CD14-positive monocyte (primary cell): ENCODE measurements at regions not wholly inside any gene's neighbourhood (a gene's known extent, or its start where the extent isn't known, plus 50 kb on each side); places are given as distances from the start of the nearest gene placed in this dataset.

Experiments used
- DNase-seq, 3 donors: peaks; one replicate each; pipeline ENCODE4 v3.0.0-alpha.2; 2011 to 2022
- H2AFZ ChIP-seq: 2 replicates; pipeline ENCODE4 v1.6.0; 2012; ENCODE audit warnings: mild to moderate bottlenecking, low read depth, low read length, inconsistent platforms; ENCODE audit not compliant: insufficient read depth, poor library complexity, severe bottlenecking
- H3K27ac ChIP-seq, 2 donors: 1 replicate in 1 of 2; 2 replicates in 1 of 2; pipeline ENCODE4 v1.5.1; 2012 to 2013; ENCODE audit warnings: low read length in 2 of 2, control low read depth in 1 of 2, inconsistent platforms in 1 of 2, low read depth in 1 of 2, mild to moderate bottlenecking in 1 of 2
- H3K27me3 ChIP-seq, 2 donors: one replicate each; pipeline versions ENCODE4 v1.6.0 to v1.6.1; 2011 to 2013; ENCODE audit warnings: low read length in 2 of 2; ENCODE audit not compliant: control insufficient read depth in 2 of 2, insufficient read depth in 2 of 2
- H3K36me3 ChIP-seq, 2 donors: replicated peaks in 1 of 2; 1 replicate in 1 of 2; 2 replicates in 1 of 2; pipeline versions ENCODE4 v1.5.1 to v1.6.1; 2012 to 2013; ENCODE audit warnings: low read length in 2 of 2, control low read depth in 1 of 2, inconsistent platforms in 1 of 2, mild to moderate bottlenecking in 1 of 2; ENCODE audit not compliant: insufficient read depth in 2 of 2, control insufficient read depth in 1 of 2
- H3K4me1 ChIP-seq, 2 donors: 1 replicate in 1 of 2; 2 replicates in 1 of 2; pipeline versions ENCODE4 v1.5.1 to v1.6.1; 2012 to 2013; ENCODE audit warnings: low read length in 2 of 2, control low read depth in 1 of 2, inconsistent platforms in 1 of 2, mild to moderate bottlenecking in 1 of 2, moderate library complexity in 1 of 2; ENCODE audit not compliant: insufficient read depth in 2 of 2, control insufficient read depth in 1 of 2
- H3K4me2 ChIP-seq: replicated peaks from 2 replicates; pipeline ENCODE3; 2012; ENCODE audit warnings: low read length, moderate library complexity, mild to moderate bottlenecking; ENCODE audit not compliant: poor library complexity, severe bottlenecking; ENCODE audit errors: extremely low read depth
- H3K4me3 ChIP-seq, 3 experiments: fragments of 200-600 bp in 1 of 3; sonication (generic) in 1 of 3; replicated peaks in 1 of 3; 1 replicate in 2 of 3; 2 replicates in 1 of 3; pipeline ENCODE4 v1.5.1; 2011 to 2013; ENCODE audit warnings: low read length in 3 of 3, mild to moderate bottlenecking in 3 of 3, control low read depth in 2 of 3, low read depth in 2 of 3, inconsistent platforms in 1 of 3, moderate library complexity in 1 of 3
- H3K79me2 ChIP-seq: 2 replicates; pipeline ENCODE4 v1.6.0; 2012; ENCODE audit warnings: mild to moderate bottlenecking, control low read depth, inconsistent platforms, low read length, moderate library complexity; ENCODE audit not compliant: insufficient read depth
- H3K9ac ChIP-seq: 2 replicates; pipeline ENCODE4 v1.6.0; 2017; ENCODE audit warnings: low read length, mild to moderate bottlenecking; ENCODE audit not compliant: insufficient read depth, poor library complexity, severe bottlenecking
- H3K9me3 ChIP-seq, 2 donors: replicated peaks in 1 of 2; 1 replicate in 1 of 2; 2 replicates in 1 of 2; pipeline versions ENCODE4 v1.5.1 to v1.6.1; 2012 to 2013; ENCODE audit warnings: low read length in 2 of 2, control low read depth in 1 of 2; ENCODE audit not compliant: control insufficient read depth in 1 of 2, insufficient read depth in 1 of 2
- H4K20me1 ChIP-seq: 2 replicates; pipeline ENCODE4 v1.6.0; 2012; ENCODE audit warnings: mild to moderate bottlenecking, low read length, control low read depth, moderate library complexity; ENCODE audit not compliant: insufficient read depth
- H3K27ac Mint-ChIP-seq, 7 donors: one replicate each; pipeline ENCODE4 v1.8.0; 2020; ENCODE audit warnings: mild to moderate bottlenecking in 7 of 7, mixed read lengths in 7 of 7, moderate library complexity in 6 of 7, inconsistent platforms in 2 of 7
- H3K27me3 Mint-ChIP-seq, 3 donors: one replicate each; pipeline ENCODE4 v1.8.0; 2021 to 2022; ENCODE audit warnings: low read depth in 3 of 3, mild to moderate bottlenecking in 3 of 3, mixed read lengths in 3 of 3, moderate library complexity in 3 of 3, inconsistent platforms in 1 of 3
- H3K36me3 Mint-ChIP-seq, 2 donors: one replicate each; pipeline ENCODE4 v1.8.0; 2020; ENCODE audit warnings: mixed read lengths in 2 of 2, inconsistent platforms in 1 of 2, mild to moderate bottlenecking in 1 of 2
- H3K4me1 Mint-ChIP-seq: one replicate; pipeline ENCODE4 v1.8.0; 2020; ENCODE audit warnings: mild to moderate bottlenecking, mixed read lengths
- H3K4me3 Mint-ChIP-seq, 2 donors: one replicate each; pipeline ENCODE4 v1.8.0; 2020; ENCODE audit warnings: mild to moderate bottlenecking in 2 of 2, mixed read lengths in 2 of 2, moderate library complexity in 1 of 2
- H3K9me3 Mint-ChIP-seq, 7 donors: one replicate each; pipeline ENCODE4 v1.8.0; 2020 to 2022; ENCODE audit warnings: mixed read lengths in 7 of 7, mild to moderate bottlenecking in 6 of 7, moderate library complexity in 6 of 7, inconsistent platforms in 2 of 7
- CTCF ChIP-seq: fragments of 200-600 bp; IDR thresholded peaks from one replicate; pipeline ENCODE4 v1.8.0; 2022; ENCODE audit warnings: antibody characterized with exemption, mild to moderate bottlenecking
- WGBS: methylation state at CpG from one replicate; pipeline ENCODE4 v1.1.5; 2013; ENCODE audit warnings: missing lambda C conversion rate; ENCODE audit not compliant: insufficient coverage; 5-methylcytosine and 5-hydroxymethylcytosine counted together
- intact Hi-C, 2 donors: fragments of 100-400 bp; cut with micrococcal nuclease; formaldehyde crosslinking; loops; one replicate each; pipeline versions ENCODE4 v1.15.0 to v1.15.1; 2023

GRCh38 chr18:23400918-23401317 is 52.2 kb upstream of the RIOK3 start:
- no peak for DNase-seq
- H3K27ac ChIP-seq: no peak overlapping the region
- H3K4me3 ChIP-seq: no peak overlapping the region
- no peak for TF ChIP-seq CTCF
- intact Hi-C loops: no loop called here
- no peak overlapping the region for H3K4me2 ChIP-seq
- Mint-ChIP-seq H3K9me3 (peaks cover 0 to 8% (median 3%) of the 10 kb centered on the region in 7 donors), H3K4me3 (no peak overlapping the region), H3K4me1 (no peaks in the 10 kb centered on the region), H3K36me3 (peaks cover 2 to 12% of the 10 kb centered on the region in 2 donors), H3K27me3 (no peaks in the 10 kb centered on the region), H3K27ac (no peak overlapping the region)
- H3K9me3 ChIP-seq: peaks cover 0 to 5% of the 10 kb centered on the region in 2 donors
- 80% methylated on average over 1 of the region's 3 CpGs for WGBS
- H3K9ac ChIP-seq: no peak overlapping the region
- no peaks in the 10 kb centered on the region for H4K20me1 ChIP-seq
- no peak overlapping the region for H2AFZ ChIP-seq
- no peaks in the 10 kb centered on the region for H3K79me2 ChIP-seq
- H3K27me3 ChIP-seq: no peaks in the 10 kb centered on the region
- H3K4me1 ChIP-seq: no peaks in the 10 kb centered on the region
- no peaks in the 10 kb centered on the region for H3K36me3 ChIP-seq

GRCh38 chr18:23401400-23402347 is 51.4 kb upstream of the RIOK3 start:
- Mint-ChIP-seq H3K27ac (no peak overlapping the region), H3K27me3 (no peaks in the 10 kb centered on the region), H3K4me1 (no peaks in the 10 kb centered on the region), H3K9me3 (peaks cover 2 to 15% (median 9%) of the 10 kb centered on the region in 7 donors), H3K4me3 (no peak overlapping the region), H3K36me3 (peaks cover 2 to 14% of the 10 kb centered on the region in 2 donors)
- Histone ChIP-seq H3K79me2 (no peaks in the 10 kb centered on the region), H4K20me1 (no peaks in the 10 kb centered on the region), H2AFZ (no peak overlapping the region), H3K4me3 (no peak overlapping the region), H3K9ac (no peak overlapping the region), H3K4me2 (no peak overlapping the region), H3K4me1 (no peaks in the 10 kb centered on the region), H3K27ac (no peak overlapping the region), H3K9me3 (peaks cover 5 to 8% of the 10 kb centered on the region in 2 donors), H3K36me3 (no peaks in the 10 kb centered on the region), H3K27me3 (no peaks in the 10 kb centered on the region)
- WGBS: 96% methylated on average over 3 of the region's 10 CpGs
- intact Hi-C loops: no loop called here
- no peak for DNase-seq
- TF ChIP-seq CTCF: no peak
